ENCODE measurements at regions not wholly inside any gene's neighbourhood (a gene's known extent, or its start where the extent isn't known, plus 50 kb on each side); places are given as distances from the start of the nearest gene placed in this dataset.

DNA sequence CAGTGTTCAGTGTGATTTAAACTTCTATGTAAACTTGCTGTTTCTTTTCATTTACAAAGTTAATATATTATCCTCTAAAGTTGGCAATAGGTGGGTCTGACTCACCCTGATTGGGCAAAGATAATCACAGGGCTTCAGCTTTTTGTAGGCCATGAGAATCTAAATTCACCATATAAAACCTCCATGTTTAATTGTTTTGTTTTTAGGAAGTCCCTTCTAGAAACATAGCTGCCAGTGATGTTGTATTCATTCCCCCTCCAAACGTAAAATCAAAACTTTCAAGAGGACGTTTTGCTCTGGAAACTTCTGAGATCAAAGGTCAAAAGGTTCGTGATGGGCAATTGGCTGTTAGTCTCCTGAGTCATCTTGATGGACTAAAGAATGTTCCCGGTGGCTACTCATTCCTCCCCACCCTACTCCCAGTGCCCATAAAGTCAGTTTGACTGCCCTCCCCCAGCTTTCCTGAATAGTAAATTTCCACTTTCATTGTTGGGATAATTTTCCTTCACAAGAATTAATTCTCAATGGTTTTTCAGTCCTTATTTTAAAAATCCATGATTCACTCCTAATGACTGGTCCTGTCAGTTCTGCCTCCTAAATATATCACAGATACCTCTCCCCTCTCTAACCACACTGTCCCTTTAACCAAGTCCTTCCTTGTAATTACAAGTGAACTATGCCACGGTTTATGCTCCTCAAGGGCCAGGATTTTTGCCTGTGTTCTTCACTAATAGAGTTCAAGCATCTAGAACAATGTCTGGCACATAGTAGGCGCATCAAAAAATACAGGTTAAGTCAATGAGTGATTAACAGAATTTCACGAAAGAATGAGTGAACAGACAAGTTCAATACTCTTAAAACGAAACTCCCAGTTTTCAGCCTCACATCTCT lies 164.4 kb upstream of the VRK2 start:
- TF ChIP-seq, protein P1, sequence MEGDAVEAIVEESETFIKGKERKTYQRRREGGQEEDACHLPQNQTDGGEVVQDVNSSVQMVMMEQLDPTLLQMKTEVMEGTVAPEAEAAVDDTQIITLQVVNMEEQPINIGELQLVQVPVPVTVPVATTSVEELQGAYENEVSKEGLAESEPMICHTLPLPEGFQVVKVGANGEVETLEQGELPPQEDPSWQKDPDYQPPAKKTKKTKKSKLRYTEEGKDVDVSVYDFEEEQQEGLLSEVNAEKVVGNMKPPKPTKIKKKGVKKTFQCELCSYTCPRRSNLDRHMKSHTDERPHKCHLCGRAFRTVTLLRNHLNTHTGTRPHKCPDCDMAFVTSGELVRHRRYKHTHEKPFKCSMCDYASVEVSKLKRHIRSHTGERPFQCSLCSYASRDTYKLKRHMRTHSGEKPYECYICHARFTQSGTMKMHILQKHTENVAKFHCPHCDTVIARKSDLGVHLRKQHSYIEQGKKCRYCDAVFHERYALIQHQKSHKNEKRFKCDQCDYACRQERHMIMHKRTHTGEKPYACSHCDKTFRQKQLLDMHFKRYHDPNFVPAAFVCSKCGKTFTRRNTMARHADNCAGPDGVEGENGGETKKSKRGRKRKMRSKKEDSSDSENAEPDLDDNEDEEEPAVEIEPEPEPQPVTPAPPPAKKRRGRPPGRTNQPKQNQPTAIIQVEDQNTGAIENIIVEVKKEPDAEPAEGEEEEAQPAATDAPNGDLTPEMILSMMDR (conservative IDR thresholded peaks at IDR 0.05) = no peak
- no peak for TF ChIP-seq EZH2 (IDR thresholded peaks at IDR 0.05; ENCODE audit: low read depth)

All from PC-9 (cell line).